ENCODE measurements at regions not wholly inside any gene's neighbourhood (a gene's known extent, or its start where the extent isn't known, plus 50 kb on each side); places are given as distances from the start of the nearest gene placed in this dataset.

DNA sequence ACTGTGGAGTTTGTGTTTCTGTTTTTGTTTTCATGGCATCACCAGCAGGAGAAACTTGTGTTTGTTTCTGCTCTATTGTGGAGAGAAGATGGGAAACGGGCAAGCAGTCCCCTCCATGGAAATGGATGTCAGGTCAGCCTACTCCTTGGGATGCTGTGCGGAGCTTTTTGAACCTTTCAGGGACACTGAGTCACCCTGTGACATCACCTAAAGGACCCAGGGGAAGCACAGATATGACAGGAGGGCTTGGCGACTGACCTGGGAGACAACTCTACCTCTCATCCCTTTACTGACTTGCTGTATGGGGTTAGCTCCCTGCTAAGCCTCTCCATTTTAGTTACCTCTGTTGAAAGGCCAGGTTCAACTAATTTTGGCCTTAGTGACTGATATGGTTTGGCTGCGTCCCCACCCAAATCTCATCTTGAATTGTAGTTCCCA is 706.9 kb upstream of the TMEM132C start:
- TF ChIP-seq, protein P1, sequence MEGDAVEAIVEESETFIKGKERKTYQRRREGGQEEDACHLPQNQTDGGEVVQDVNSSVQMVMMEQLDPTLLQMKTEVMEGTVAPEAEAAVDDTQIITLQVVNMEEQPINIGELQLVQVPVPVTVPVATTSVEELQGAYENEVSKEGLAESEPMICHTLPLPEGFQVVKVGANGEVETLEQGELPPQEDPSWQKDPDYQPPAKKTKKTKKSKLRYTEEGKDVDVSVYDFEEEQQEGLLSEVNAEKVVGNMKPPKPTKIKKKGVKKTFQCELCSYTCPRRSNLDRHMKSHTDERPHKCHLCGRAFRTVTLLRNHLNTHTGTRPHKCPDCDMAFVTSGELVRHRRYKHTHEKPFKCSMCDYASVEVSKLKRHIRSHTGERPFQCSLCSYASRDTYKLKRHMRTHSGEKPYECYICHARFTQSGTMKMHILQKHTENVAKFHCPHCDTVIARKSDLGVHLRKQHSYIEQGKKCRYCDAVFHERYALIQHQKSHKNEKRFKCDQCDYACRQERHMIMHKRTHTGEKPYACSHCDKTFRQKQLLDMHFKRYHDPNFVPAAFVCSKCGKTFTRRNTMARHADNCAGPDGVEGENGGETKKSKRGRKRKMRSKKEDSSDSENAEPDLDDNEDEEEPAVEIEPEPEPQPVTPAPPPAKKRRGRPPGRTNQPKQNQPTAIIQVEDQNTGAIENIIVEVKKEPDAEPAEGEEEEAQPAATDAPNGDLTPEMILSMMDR (IDR thresholded peaks at IDR 0.05; ENCODE audit: borderline replicate concordance, insufficient read depth, low read depth, low read length): no peak
- H3K4me3 ChIP-seq (ENCODE audit: low read depth, low read length): no peak overlapping the region

DNA sequence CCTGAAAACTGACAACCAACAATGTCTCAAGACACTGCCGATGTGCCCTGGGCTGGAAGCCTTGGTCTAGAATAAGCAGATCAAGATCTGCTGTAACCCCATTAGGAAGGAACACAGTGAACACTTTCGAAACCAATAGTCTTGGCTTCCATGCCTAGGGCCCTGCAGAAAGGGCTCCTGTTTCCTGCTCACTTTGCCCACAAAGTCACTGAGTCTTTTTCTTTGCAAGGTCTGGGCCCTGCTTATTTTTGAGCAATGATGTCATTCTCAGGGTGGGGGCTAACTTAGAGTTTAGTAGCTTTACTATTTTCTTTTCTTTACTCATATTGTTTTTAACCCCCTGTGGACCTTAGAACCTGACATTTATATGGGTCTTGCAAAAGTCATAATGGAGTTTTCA is 704.2 kb upstream of the TMEM132C start:
- TF ChIP-seq, protein P1 (IDR thresholded peaks at IDR 0.05; ENCODE audit: borderline replicate concordance, insufficient read depth, low read depth, low read length): no peak
- H3K4me3 ChIP-seq (ENCODE audit: low read depth, low read length): no peak overlapping the region

DNA sequence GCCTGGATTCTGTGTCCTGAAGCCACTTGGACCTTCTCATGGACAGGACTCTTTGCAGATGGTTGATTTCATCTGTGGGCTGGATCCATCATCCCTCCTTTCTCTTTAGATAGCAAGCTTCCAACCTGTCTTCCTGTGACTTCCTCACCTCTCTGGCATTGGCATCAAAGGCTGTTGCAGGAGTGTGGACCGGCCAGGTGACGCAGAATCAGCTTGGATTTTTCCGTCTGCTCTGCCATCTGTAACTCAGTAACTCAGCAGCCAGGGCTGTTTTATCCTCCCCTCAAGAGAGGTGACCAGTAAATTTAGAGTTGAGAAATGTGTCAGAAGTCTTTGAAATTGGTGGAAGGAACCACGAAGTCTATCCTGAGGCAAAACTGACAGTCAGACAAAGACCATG is 701.7 kb upstream of the TMEM132C start:
- H3K4me3 ChIP-seq (ENCODE audit: low read depth, low read length): no peak overlapping the region
- TF ChIP-seq, protein P1 (IDR thresholded peaks at IDR 0.05; ENCODE audit: borderline replicate concordance, insufficient read depth, low read depth, low read length): no peak

DNA sequence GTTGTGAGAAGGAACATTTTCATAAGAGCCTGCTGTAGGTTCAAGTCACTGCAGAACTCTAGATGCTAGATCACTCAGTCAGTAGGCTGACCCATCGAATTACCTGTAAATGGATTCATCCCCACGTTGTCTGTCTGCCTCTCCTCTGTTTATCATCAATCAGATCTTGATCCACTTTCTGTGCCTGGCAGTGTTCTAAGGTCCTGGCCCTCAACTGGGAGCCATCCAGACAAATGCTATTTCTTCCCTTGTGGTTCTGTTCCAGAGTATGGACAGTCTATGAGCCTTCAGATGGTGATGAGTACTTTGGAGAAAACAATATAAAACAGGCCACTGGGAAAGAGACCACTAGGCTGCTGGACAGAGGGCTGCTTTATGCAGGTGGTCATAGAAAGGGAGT is 699.4 kb upstream of the TMEM132C start:
- TF ChIP-seq, protein P1 (IDR thresholded peaks at IDR 0.05; ENCODE audit: borderline replicate concordance, insufficient read depth, low read depth, low read length): no peak
- H3K4me3 ChIP-seq (ENCODE audit: low read depth, low read length): no peak overlapping the region

DNA sequence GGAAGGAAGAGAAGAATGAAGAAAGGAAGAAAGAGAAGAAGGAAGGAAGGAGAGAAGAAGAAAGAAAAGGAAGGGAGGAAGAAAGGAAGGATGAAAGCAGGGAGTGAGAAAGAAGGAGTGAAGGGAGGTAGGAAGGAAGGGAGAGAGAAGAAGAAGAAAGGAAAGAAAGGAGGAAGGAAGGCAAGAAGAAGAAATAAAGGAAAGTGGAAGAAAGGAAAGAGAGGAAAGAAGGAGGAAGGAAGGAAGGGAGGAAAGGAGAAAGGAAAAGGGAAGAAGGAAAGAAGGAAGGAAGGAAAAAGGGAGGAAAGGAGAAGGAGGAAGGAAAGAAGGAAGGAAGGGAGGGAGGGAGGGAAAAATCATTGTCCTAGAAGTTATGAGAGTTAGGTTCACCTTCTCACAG is 696.6 kb upstream of the TMEM132C start:
- no peak overlapping the region for H3K4me3 ChIP-seq (ENCODE audit: low read depth, low read length)
- TF ChIP-seq, protein P1 (IDR thresholded peaks at IDR 0.05; ENCODE audit: borderline replicate concordance, insufficient read depth, low read depth, low read length): no peak

DNA sequence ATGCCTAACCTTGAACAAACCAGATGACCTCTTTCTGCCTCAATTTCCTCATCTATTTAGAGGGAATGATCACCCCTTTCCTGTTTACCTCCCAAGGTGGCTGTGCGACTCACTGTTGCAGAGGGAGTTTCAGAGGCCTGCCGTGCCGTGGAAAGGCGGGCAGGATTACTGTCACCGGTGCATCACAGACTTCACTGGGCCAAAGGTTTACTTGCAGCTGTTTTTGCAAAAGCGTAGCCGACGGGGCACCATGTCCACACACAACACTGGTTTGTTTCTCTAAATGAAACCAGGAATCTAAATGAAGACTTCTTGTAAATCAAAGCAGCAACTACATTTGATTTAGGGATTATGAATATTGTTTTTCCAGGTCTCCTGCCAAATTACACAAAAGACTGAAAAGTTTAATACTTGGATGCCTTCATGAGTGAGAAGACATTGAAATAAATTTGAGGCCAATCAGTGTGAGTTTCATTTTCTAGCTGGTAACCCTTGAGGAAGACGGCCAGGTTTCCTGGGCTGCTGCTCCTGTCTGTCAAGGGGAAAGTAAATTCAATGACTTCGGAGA is 696.1 kb upstream of the TMEM132C start:
- no peak overlapping the region for H3K4me3 ChIP-seq (ENCODE audit: low read depth, low read length)
- TF ChIP-seq, protein P1 (IDR thresholded peaks at IDR 0.05; ENCODE audit: borderline replicate concordance, insufficient read depth, low read depth, low read length): no peak

DNA sequence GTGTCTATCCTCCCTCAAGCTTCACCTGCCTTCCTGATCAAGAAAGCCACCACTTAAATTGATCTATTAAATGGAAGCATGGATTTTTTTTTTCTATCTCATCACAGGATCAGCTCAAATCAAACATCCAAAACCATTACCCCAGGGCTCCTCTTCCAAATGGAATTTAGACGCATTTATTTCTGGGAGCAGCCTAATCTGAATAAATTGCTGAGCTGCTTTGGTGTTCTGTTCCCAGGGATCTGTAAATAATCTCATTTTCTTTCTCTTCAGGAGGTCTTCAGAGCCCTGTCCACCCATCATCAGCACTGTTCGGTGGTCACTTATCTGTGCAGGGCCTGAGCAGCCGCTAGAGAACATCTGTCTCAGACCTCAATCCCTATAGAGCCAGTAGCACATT is 695.4 kb upstream of the TMEM132C start:
- TF ChIP-seq, protein P1 (IDR thresholded peaks at IDR 0.05; ENCODE audit: borderline replicate concordance, insufficient read depth, low read depth, low read length): no peak
- no peak overlapping the region for H3K4me3 ChIP-seq (ENCODE audit: low read depth, low read length)

Measured in GM12875 (cell line).